Omental fat pad (tissue), 3 donors: ENCODE measurements at regions not wholly inside any gene's neighbourhood (a gene's known extent, or its start where the extent isn't known, plus 50 kb on each side); places are given as distances from the start of the nearest gene placed in this dataset.

Experiments
- ATAC-seq: fragments of 150-250 bp; one replicate; pipeline ENCODE4 v1.9.1; 2016; ENCODE audit warnings: mild to moderate bottlenecking, moderate library complexity; ENCODE audit not compliant: low FRiP score
- DNase-seq: peaks from one replicate; pipeline ENCODE4 v3.0.0-alpha.2; 2019; ENCODE audit warnings: low spot score
- CTCF ChIP-seq, 3 donors: fragments of 450-650 bp; IDR thresholded peaks; one replicate each; pipeline ENCODE4 v1.5.1; 2016 to 2017; ENCODE audit warnings: antibody characterized with exemption in 3 of 3, mild to moderate bottlenecking in 3 of 3, moderate library complexity in 2 of 3

- no peak for ATAC-seq
- DNase-seq, result no peak
- no peak for TF ChIP-seq CTCF (IDR thresholded peaks at IDR 0.05)
These were observed 792.6 kb upstream of the ATXN8OS start for GRCh38 chr13:69315039-69315438.

GRCh38 chr13:69306766-69307165 is 800.9 kb upstream of the ATXN8OS start:
- no peak for TF ChIP-seq CTCF (IDR thresholded peaks at IDR 0.05)
- ATAC-seq, result no peak
- DNase-seq, result no peak

GRCh38 chr13:69300131-69300530 is 807.5 kb upstream of the ATXN8OS start:
- DNase-seq, result no peak
- TF ChIP-seq CTCF (IDR thresholded peaks at IDR 0.05), result no peak
- no peak for ATAC-seq

- TF ChIP-seq CTCF (IDR thresholded peaks at IDR 0.05), result no peak
- ATAC-seq (no peak), DNase-seq (no peak)
These were observed 811.5 kb upstream of the ATXN8OS start for GRCh38 chr13:69296130-69296529.

- no peak for TF ChIP-seq CTCF (IDR thresholded peaks at IDR 0.05)
- no peak for DNase-seq
- ATAC-seq, result no peak
These were observed 814.7 kb upstream of the ATXN8OS start for GRCh38 chr13:69292789-69293425.

- ATAC-seq, result no peak
- TF ChIP-seq CTCF (IDR thresholded peaks at IDR 0.05), result no peak
- no peak for DNase-seq
These were observed 816.2 kb upstream of the ATXN8OS start for GRCh38 chr13:69291292-69291906.

GRCh38 chr13:69288026-69288425 is 819.6 kb upstream of the ATXN8OS start:
- ATAC-seq, result no peak
- no peak for TF ChIP-seq CTCF (IDR thresholded peaks at IDR 0.05)
- no peak for DNase-seq
